ENCODE measurements at regions not wholly inside any gene's neighbourhood (a gene's known extent, or its start where the extent isn't known, plus 50 kb on each side); places are given as distances from the start of the nearest gene placed in this dataset.

DNA sequence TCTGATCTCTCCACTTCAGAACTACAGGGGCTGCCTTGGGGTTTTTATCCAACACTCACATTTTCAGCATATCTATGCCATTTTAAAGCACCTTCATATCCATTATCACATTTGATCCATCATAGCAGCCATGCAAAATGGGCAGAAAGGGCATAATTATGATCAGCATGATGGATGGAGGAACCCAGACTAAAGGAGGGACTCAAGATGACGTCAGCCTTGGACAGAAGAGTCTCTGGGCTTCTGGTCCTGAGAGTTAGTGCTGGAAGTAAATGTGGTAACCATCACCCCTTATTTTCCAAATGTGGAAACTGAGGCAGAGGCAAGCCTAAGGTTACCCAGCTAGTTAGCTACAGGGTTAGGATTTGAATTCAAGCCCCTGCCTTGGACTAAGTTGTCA, 273.1 kb downstream of the DRD1 start:
- no peak for DNase-seq (ENCODE audit: low spot score)

DNA sequence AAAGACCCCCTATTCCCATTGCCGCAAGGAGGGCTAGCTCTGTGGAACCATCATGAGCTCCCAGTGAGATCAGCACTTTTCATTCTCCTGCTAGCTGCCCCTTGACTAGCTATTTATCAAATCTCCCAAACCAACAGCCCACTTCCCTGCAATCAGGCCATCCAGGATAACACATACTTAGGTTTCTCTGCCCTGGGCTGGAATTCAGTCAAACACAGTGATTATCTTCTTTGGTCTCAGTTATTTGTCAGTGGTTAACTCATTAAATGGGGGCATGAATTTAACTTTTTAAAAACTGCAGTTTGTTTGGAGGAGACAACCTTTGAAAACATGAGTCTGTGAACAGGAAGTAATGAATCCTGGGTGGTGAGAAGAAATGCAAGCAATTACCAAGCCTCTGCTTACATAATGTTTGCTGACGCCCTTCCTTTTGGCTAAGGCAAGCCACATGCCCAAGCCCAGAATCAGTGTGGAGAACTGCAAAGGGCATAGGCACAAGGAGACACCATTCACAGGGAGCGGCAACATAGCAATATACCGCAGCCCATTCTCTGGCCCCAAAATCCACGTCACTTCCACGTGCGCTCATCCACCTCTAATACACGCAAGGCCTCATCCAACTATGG, 275.0 kb downstream of the DRD1 start:
- no peak for DNase-seq (ENCODE audit: low spot score)

- DNase-seq (ENCODE audit: low spot score), result no peak
These were observed 278.0 kb downstream of the DRD1 start for GRCh38 chr5:175166026-175166425.

DNA sequence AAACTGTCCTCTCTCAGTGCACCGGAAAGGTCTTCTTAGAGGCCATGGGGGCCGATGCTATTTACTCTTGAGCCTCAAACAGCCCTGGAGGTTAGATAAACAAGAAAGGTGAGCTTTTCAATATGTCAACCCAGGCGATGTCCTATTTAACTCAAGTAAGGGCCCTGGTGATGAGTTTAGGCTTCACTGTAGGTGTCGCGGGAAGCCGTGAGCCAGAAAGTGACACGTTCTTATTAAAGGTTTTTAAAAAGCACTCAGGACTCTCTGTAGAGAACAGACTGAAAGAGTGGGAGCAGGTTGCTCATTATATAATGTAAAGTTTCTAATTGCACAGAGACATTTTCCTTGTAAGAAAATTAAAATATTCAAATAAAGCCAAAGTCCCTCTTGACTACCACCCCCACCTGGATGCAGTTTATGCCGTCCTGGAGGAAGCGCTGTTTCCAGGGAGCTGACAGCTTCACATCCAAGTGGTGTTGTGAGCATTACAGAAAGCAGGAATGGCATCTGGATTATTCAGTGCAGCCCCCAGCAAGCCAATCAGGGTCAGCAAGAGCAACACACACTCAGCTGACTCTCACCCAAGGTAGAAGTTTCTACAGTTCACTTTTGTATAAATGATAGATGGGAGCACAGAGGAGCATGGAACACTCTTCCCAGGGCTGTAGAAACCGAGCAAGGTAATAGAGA, 280.3 kb downstream of the DRD1 start:
- no peak for DNase-seq (ENCODE audit: low spot score)

DNA sequence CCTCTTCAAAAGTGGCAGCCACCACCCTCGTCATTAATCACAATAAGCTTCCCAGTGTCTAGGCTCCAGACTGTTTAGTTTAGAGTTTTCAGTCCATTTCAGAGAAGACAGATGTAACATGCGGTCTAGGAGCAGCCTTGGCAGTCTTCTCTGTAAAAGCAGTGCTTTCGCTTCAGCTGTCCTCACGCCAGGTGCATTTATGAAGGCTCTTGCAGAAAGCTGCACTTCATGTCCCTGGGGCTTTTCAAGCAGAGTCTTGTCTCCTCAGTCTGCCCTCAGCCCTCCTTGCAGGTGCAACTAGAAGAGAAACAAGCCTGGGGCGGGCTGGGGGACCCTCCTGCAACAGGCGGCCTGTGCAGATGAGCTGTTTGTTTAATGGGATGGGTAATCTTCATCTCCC, 281.9 kb downstream of the DRD1 start:
- peak; percentile 18 for DNase-seq (ENCODE audit: low spot score)

DNA sequence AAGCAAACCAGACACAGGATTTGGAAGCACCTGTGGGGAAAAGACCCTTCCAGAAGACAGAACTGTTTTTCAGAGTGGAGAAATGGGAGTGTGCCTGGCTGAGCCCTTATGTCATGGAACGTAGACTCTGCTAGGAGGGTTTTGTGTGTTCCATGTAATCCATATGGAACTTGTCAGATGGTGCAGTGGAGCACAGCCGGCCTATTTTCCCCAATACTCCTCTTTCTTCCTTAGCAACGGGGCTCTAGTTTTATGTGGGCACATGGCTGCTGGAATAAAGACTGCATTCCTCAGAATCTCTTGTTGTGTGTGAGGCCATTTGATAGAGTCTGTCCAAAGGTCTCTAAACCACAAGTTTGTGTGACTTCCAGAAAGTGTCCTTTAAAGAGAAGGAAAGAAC, 284.0 kb downstream of the DRD1 start:
- peak; percentile 23 for DNase-seq (ENCODE audit: low spot score)

GRCh38 chr5:175148636-175149172, 295.3 kb downstream of the DRD1 start:
- no peak for DNase-seq (ENCODE audit: low spot score)

GRCh38 chr5:175146733-175147132, 297.2 kb downstream of the DRD1 start:
- DNase-seq (ENCODE audit: low spot score), result no peak

- DNase-seq (ENCODE audit: low spot score), result no peak
These were observed 302.6 kb downstream of the DRD1 start for GRCh38 chr5:175141421-175141820.

- no peak for DNase-seq (ENCODE audit: low spot score)
These were observed 310.8 kb downstream of the DRD1 start for GRCh38 chr5:175133185-175133584.

GRCh38 chr5:175131432-175131831, 312.6 kb downstream of the DRD1 start:
- DNase-seq (ENCODE audit: low spot score), result no peak

- DNase-seq (ENCODE audit: low spot score), result no peak
These were observed 314.4 kb downstream of the DRD1 start for GRCh38 chr5:175129619-175130018.

DNA sequence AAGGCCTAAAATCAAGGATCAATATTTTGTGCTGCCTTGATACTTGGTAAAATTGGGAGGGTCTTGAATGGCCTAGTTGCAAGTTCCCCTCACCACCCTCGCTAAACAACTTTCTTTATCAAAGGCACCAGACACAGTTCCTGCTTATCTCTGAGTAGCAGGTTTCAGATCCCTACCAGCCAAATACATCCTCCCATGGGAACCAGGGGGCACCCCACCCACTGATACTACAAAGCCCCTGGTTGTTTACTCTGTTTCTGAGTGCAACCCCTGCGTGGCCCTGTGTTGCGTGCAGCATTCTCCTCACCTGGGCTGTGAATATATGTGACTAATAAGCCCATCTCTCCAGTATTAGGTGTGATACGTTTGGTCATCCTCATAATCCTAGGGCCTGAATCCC, 314.9 kb downstream of the DRD1 start:
- DNase-seq (ENCODE audit: low spot score), result no peak

GRCh38 chr5:175124821-175125220, 319.2 kb downstream of the DRD1 start:
- DNase-seq (ENCODE audit: low spot score), result no peak

- no peak for DNase-seq (ENCODE audit: low spot score)
These were observed 319.6 kb downstream of the DRD1 start for GRCh38 chr5:175124251-175124813.

GRCh38 chr5:175123542-175123941, 320.4 kb downstream of the DRD1 start:
- no peak for DNase-seq (ENCODE audit: low spot score)

- no peak for DNase-seq (ENCODE audit: low spot score)
These were observed 322.5 kb downstream of the DRD1 start for GRCh38 chr5:175121457-175121856.

- DNase-seq (ENCODE audit: low spot score), result no peak
These were observed 323.6 kb downstream of the DRD1 start for GRCh38 chr5:175120412-175120811.

GRCh38 chr5:175118700-175119309, 325.2 kb downstream of the DRD1 start:
- no peak for DNase-seq (ENCODE audit: low spot score)

- DNase-seq (ENCODE audit: low spot score), result no peak
These were observed 327.4 kb downstream of the DRD1 start for GRCh38 chr5:175116466-175117048.

GRCh38 chr5:175115831-175116230, 328.2 kb downstream of the DRD1 start:
- no peak for DNase-seq (ENCODE audit: low spot score)

DNA sequence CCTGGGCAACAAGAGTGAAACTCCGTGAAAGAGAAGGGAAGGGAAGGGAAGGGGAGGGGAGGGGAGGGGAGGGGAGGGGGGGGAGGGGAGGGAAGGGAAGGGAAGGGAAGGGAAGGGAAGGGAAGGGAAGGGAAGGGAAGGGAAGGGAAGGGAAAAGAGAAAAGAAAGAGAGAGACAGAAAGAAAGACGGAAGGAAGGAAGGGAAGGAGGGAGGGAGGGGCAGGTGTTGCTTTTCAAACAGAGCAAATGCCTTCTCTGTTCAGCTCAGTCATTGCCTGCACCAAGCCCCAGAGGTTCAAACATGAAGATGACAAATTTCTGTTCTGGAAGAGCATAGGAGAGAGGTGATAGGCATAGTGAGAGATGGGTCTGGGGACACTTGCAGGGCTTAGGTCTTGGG, 330.0 kb downstream of the DRD1 start:
- no peak for DNase-seq (ENCODE audit: low spot score)

All from umbilical cord (tissue), 1 donor.